Kidney epithelial cell (primary cell): ENCODE measurements at regions not wholly inside any gene's neighbourhood (a gene's known extent, or its start where the extent isn't known, plus 50 kb on each side); places are given as distances from the start of the nearest gene placed in this dataset.

Experiments used
- DNase-seq: peaks from one replicate; pipeline ENCODE4 v3.0.0-alpha.2; 2010; ENCODE audit warnings: low read depth
- H3K27me3 ChIP-seq: 2 replicates; pipeline ENCODE4 v1.6.0; 2011; ENCODE audit warnings: low read length; ENCODE audit not compliant: control insufficient read depth, insufficient read depth
- H3K36me3 ChIP-seq: 2 replicates; pipeline ENCODE4 v1.5.1; 2011; ENCODE audit warnings: low read length; ENCODE audit not compliant: control insufficient read depth, insufficient read depth
- H3K4me3 ChIP-seq: 2 replicates; pipeline ENCODE4 v1.5.1; 2011; ENCODE audit warnings: low read depth, mild to moderate bottlenecking, control low read depth, low read length
- CTCF ChIP-seq: IDR thresholded peaks from 2 replicates; pipeline ENCODE4 v1.5.1; 2011; ENCODE audit warnings: mild to moderate bottlenecking, moderate library complexity, low read length, control low read depth, inconsistent platforms; ENCODE audit not compliant: insufficient read depth, poor library complexity, severe bottlenecking

GRCh38 chr12:27148791-27149190, 66.4 kb upstream of the C12orf71 start:
- H3K36me3 ChIP-seq = no peaks in the 10 kb centered on the region
- no peaks in the 10 kb centered on the region for H3K27me3 ChIP-seq

GRCh38 chr12:27151479-27151878, 69.1 kb upstream of the C12orf71 start:
- H3K4me3 ChIP-seq = no peak overlapping the region
- TF ChIP-seq CTCF = no peak
- H3K27me3 ChIP-seq = no peaks in the 10 kb centered on the region
- no peak for DNase-seq
- no peaks in the 10 kb centered on the region for H3K36me3 ChIP-seq

More at GRCh38 chr12:27148791-27149190, 66.4 kb upstream of the C12orf71 start:
- DNase-seq = no peak
- no peak overlapping the region for H3K4me3 ChIP-seq
- no peak for TF ChIP-seq CTCF

- no peak for TF ChIP-seq CTCF
- no peak overlapping the region for H3K4me3 ChIP-seq
Observed at GRCh38 chr12:27158297-27158696, 75.9 kb upstream of the C12orf71 start.

GRCh38 chr12:27161458-27162228, 79.3 kb upstream of the C12orf71 start:
- Histone ChIP-seq H3K36me3 (no peaks in the 10 kb centered on the region), H3K27me3 (no peaks in the 10 kb centered on the region), H3K4me3 (no peak overlapping the region)
- no peak for TF ChIP-seq CTCF
- no peak for DNase-seq

More at GRCh38 chr12:27158297-27158696, 75.9 kb upstream of the C12orf71 start:
- Histone ChIP-seq H3K36me3 (no peaks in the 10 kb centered on the region), H3K27me3 (no peaks in the 10 kb centered on the region)
- DNase-seq = no peak

- no peaks in the 10 kb centered on the region for H3K36me3 ChIP-seq
- DNase-seq = no peak
- TF ChIP-seq CTCF = no peak
Observed at GRCh38 chr12:27162229-27162537, 79.8 kb upstream of the C12orf71 start.

More at GRCh38 chr12:27162229-27162537, 79.8 kb upstream of the C12orf71 start:
- H3K4me3 ChIP-seq = no peak overlapping the region
- H3K27me3 ChIP-seq = no peaks in the 10 kb centered on the region
